HG03159 (cell line): ENCODE measurements at regions not wholly inside any gene's neighbourhood (a gene's known extent, or its start where the extent isn't known, plus 50 kb on each side); places are given as distances from the start of the nearest gene placed in this dataset.

Experiments used
- ATAC-seq: cut with Tn5 transposase; IDR thresholded peaks from one replicate; pipeline ENCODE4 v1.9.1; 2021; ENCODE audit warnings: mild to moderate bottlenecking, moderate library complexity; ENCODE audit not compliant: unreplicated experiment

GRCh38 chr6:85396159-85396808 is 53.6 kb upstream of the NT5E start:
- ATAC-seq = no peak

DNA sequence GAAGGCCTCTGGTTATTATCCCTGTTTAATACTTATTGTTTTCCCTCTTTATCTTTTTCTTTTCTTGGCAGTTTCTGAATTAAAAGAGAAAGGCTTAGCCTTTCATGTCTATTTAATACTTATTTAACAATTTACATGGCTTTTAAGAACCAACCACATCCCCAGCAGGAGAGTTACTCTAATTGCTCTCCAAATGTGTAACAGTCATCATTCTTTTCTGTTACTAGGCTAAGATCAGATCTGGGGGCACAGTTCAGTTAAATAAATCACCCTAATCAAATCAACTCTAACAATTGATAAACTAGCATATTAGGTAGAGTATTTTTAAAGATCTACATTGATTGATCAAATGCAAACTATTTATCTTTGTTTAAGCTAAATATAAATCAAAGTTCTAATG is 54.1 kb upstream of the NT5E start:
- ATAC-seq = no peak

- no peak for ATAC-seq
Measured at GRCh38 chr6:85394853-85395538, 54.9 kb upstream of the NT5E start.

GRCh38 chr6:85394199-85394598 is 55.7 kb upstream of the NT5E start:
- no peak for ATAC-seq

GRCh38 chr6:85392379-85392778 is 57.5 kb upstream of the NT5E start:
- no peak for ATAC-seq

GRCh38 chr6:85390775-85391174 is 59.1 kb upstream of the NT5E start:
- no peak for ATAC-seq

GRCh38 chr6:85390105-85390728 is 59.7 kb upstream of the NT5E start:
- no peak for ATAC-seq

GRCh38 chr6:85389151-85389797 is 60.6 kb upstream of the NT5E start:
- ATAC-seq = no peak

- ATAC-seq = no peak
Measured at GRCh38 chr6:85388531-85388930, 61.4 kb upstream of the NT5E start.

DNA sequence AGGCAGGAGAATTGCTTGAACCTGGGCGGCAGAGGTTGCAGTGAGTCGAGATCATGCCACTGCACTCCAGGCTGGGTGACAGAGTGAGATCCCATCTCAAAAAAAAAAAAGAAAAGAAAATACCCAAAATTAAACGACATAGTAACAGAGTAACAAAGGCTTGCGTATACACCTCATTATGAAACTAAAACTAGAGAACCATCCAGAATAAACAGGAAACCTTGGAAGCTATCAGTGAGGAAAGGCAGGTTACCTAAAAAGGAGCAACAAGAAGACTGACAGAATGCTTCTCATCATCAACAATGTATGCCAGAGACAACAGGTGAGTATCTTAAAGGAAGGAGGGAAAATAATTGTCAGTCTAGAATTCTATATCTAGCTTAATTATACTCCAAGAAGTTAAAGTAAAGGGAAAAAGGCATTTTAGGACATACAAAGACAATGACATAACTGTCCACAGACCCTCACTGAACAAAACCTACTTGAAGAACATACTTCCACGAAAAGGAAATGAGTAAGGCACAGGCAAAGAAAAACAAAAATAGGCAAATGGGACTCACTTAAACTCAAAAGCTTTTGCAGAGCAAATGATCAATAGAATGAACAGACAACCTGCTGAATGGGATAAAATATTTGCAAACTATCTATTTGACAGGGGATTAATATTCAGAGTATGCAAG is 64.1 kb upstream of the NT5E start:
- ATAC-seq = no peak

DNA sequence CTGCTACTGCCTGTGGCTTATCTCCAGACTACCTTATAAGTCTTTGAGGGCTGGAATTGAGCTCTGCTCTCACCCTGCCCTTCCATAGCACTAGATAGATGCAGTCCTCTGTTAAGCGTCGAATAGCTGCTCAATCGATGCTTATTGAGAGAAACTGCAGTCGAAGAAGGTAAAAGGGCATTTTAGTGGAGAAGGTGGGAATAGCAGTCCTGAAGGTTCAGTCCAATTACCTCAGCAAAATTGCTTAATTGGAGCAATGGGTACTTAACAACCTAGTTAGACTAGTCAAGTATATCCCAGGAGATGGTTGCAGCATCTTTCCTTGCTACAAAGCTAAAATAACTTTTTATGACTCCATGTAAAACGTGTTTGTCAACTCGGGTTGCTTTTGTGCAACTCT is 66.8 kb upstream of the NT5E start:
- no peak for ATAC-seq

DNA sequence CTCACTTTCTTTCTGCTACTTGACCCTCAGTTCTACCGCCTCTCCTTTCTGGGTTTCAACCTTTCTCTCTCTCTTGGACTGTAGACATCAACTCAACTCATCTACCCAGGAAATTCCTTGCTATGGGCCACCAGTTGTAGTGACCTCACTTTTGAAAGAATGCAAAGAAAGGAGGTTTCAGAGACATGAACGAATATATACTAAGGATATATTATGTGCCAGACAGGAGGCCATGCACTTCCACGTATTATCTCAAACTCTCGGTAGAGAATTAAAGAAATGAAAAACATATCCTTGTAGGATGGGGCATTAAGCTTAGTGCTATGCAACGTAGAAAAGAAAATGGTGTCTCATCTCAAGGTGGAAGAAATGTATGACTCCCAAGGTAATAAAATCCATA is 67.3 kb upstream of the NT5E start:
- no peak for ATAC-seq

- ATAC-seq = no peak
Measured at GRCh38 chr6:85372915-85373270, 77.0 kb upstream of the NT5E start.

DNA sequence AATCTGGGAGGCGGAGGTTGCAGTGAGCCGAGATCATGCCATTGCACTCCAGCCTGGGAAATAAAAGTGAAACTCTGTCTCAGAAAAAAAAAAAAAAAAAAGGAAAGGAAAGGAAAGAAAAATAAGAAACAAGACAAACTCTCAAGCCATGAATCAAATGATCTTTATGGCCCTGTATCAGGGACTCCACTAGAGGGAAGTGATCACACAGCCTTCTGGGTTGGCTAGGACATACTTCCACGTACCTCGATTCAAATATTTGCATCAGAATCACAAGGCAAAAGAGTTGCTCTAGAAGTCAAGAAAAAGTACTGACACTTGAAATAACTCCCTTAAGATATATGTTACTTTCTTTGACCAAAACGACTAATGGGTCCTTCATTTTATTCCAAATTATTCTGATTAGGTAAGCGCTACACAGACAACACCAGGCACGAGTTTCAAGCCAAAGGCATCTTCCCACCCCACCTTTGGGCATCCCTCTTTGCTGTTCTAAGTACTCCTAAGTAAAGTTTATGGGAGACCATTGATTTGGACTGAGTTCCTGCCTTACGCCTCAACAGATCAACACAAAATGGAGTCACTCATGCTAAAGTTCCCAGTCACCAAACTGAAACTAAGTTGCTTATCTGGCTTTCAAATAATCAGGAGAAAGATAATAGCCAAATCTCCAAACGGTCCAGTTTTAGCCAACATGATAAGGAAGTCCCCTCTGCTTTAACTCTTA is 77.5 kb upstream of the NT5E start:
- no peak for ATAC-seq

GRCh38 chr6:85368631-85369030 is 81.3 kb upstream of the NT5E start:
- no peak for ATAC-seq

- no peak for ATAC-seq
Measured at GRCh38 chr6:85364344-85364743, 85.5 kb upstream of the NT5E start.

GRCh38 chr6:85363870-85364269 is 86.0 kb upstream of the NT5E start:
- no peak for ATAC-seq

- ATAC-seq = no peak
Measured at GRCh38 chr6:85362652-85363310, 87.1 kb upstream of the NT5E start.

GRCh38 chr6:85361643-85362014 is 88.3 kb upstream of the NT5E start:
- ATAC-seq = no peak
